ENCODE measurements at regions not wholly inside any gene's neighbourhood (a gene's known extent, or its start where the extent isn't known, plus 50 kb on each side); places are given as distances from the start of the nearest gene placed in this dataset.

- intact Hi-C loops (cut with micrococcal nuclease): no loop called here
- TF ChIP-seq EZH2 (IDR thresholded peaks at IDR 0.05; ENCODE audit: borderline replicate concordance, low read depth, low read length) (no peak), NR2C2 (CRISPR knock-in tag; IDR thresholded peaks at IDR 0.05) (no peak), NR2C2 (tag; IDR thresholded peaks at IDR 0.05) (no peak), ZBTB40 (IDR thresholded peaks at IDR 0.05) (no peak), ZBTB40 (CRISPR knock-in tag; IDR thresholded peaks at IDR 0.05) (no peak), ZC3H11A (IDR thresholded peaks at IDR 0.05; ENCODE audit: low read depth, low read length) (no peak), MED1 (CRISPR knock-in tag; IDR thresholded peaks at IDR 0.05; ENCODE audit: borderline replicate concordance) (no peak), ARID3B (CRISPR knock-in tag; IDR thresholded peaks at IDR 0.05; ENCODE audit: borderline replicate concordance) (no peak), FOXJ3 (CRISPR knock-in tag; IDR thresholded peaks at IDR 0.05) (no peak), TAF9B (IDR thresholded peaks at IDR 0.05; ENCODE audit: partially characterized antibody) (no peak), ARID1B (IDR thresholded peaks at IDR 0.05) (no peak)
- TF ChIP-seq, protein P1, sequence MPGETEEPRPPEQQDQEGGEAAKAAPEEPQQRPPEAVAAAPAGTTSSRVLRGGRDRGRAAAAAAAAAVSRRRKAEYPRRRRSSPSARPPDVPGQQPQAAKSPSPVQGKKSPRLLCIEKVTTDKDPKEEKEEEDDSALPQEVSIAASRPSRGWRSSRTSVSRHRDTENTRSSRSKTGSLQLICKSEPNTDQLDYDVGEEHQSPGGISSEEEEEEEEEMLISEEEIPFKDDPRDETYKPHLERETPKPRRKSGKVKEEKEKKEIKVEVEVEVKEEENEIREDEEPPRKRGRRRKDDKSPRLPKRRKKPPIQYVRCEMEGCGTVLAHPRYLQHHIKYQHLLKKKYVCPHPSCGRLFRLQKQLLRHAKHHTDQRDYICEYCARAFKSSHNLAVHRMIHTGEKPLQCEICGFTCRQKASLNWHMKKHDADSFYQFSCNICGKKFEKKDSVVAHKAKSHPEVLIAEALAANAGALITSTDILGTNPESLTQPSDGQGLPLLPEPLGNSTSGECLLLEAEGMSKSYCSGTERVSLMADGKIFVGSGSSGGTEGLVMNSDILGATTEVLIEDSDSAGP (CRISPR knock-in tag; IDR thresholded peaks at IDR 0.05): no peak
Observed at GRCh38 chr3:180265551-180265950, 228.8 kb upstream of the PEX5L start.

More at GRCh38 chr3:180265551-180265950, 228.8 kb upstream of the PEX5L start:
- FAIRE-seq (no peak), ATAC-seq (no peak), DNase-seq (ENCODE audit: extremely low read depth in 1 of 4, low spot score in 3 of 4) (no peak)
- no TSS peak for BruUV-seq (replicated peaks)
- Histone ChIP-seq H3K27ac (ENCODE audit: extremely low read depth, low read depth, low read length) (no peak overlapping the region), H3K9me3 (replicated peaks; ENCODE audit: control insufficient read depth, insufficient read depth, low read depth, low read length) (peaks cover 2% of the 10 kb centered on the region; the same call in 1 of the 2 replicates), H3K36me3 (ENCODE audit: control insufficient read depth, insufficient read depth, low read length) (no peaks in the 10 kb centered on the region), H3K79me2 (ENCODE audit: control insufficient read depth, insufficient read depth, low read length) (no peaks in the 10 kb centered on the region), H3K27me3 (ENCODE audit: control insufficient read depth in 2 of 2, insufficient read depth in 2 of 2, low read length in 2 of 2) (no peaks in the 10 kb centered on the region), H2AFZ (ENCODE audit: low read depth, low read length) (no peak overlapping the region), H3K4me2 (ENCODE audit: insufficient read depth, low read length) (no peak overlapping the region), H3K4me3 (no peak overlapping the region), H3K9me1 (ENCODE audit: control insufficient read depth, insufficient read depth, low read length) (no peaks in the 10 kb centered on the region), H4K20me1 (replicated peaks; ENCODE audit: control insufficient read depth, insufficient read depth, low read length) (no peaks in the 10 kb centered on the region), H3K4me1 (replicated peaks in 1 of 2; ENCODE audit: control insufficient read depth in 2 of 2, insufficient read depth in 2 of 2, low read length in 2 of 2) (no peaks in the 10 kb centered on the region), H3K9ac (ENCODE audit: insufficient read depth in 1 of 2, low read depth in 2 of 2, low read length in 2 of 2) (no peak overlapping the region)
- ChIA-PET POLR2A (no interaction called here), CTCF (ENCODE audit: low intra/inter-chr PET ratio) (no interaction called here)
- in situ Hi-C loops (cut with MboI): no loop called here
